GM19397 (cell line): ENCODE measurements at regions not wholly inside any gene's neighbourhood (a gene's known extent, or its start where the extent isn't known, plus 50 kb on each side); places are given as distances from the start of the nearest gene placed in this dataset.
"Not testable (repeated sequence)": the region's sequence is repeated elsewhere in the genome, so short reads cannot be mapped to it uniquely, and the experiment has no call there.

Source experiments
- ATAC-seq: cut with Tn5 transposase; IDR thresholded peaks from one replicate; pipeline ENCODE4 v1.9.1; 2021; ENCODE audit warnings: mild to moderate bottlenecking, moderate library complexity; ENCODE audit not compliant: unreplicated experiment

- no peak for ATAC-seq
These were observed 81.8 kb upstream of the MAP3K1 start for GRCh38 chr5:56733580-56733979.

GRCh38 chr5:56732121-56732520, 83.2 kb upstream of the MAP3K1 start:
- no peak for ATAC-seq

GRCh38 chr5:56731473-56731872, 83.9 kb upstream of the MAP3K1 start:
- ATAC-seq, result not testable (repeated sequence)

GRCh38 chr5:56729488-56729887, 85.9 kb upstream of the MAP3K1 start:
- ATAC-seq, result no peak

GRCh38 chr5:56725711-56726411, 89.5 kb upstream of the MAP3K1 start:
- ATAC-seq, result no peak

- not testable (repeated sequence) for ATAC-seq
These were observed 90.5 kb upstream of the MAP3K1 start for GRCh38 chr5:56724857-56725256.

GRCh38 chr5:56722317-56722716, 93.0 kb upstream of the MAP3K1 start:
- ATAC-seq, result no peak

- ATAC-seq, result no peak
These were observed 97.9 kb upstream of the MAP3K1 start for GRCh38 chr5:56717253-56717987.

GRCh38 chr5:56715986-56716385, 99.4 kb upstream of the MAP3K1 start:
- no peak for ATAC-seq

GRCh38 chr5:56712895-56713591, 102.3 kb upstream of the MAP3K1 start:
- no peak for ATAC-seq

- ATAC-seq, result no peak
These were observed 104.3 kb upstream of the MAP3K1 start for GRCh38 chr5:56710826-56711590.

- no peak for ATAC-seq
These were observed 108.8 kb upstream of the MAP3K1 start for GRCh38 chr5:56706504-56706903.

GRCh38 chr5:56705217-56705616, 110.1 kb upstream of the MAP3K1 start:
- ATAC-seq, result no peak

- ATAC-seq, result no peak
These were observed 111.4 kb upstream of the MAP3K1 start for GRCh38 chr5:56703952-56704351.

- no peak for ATAC-seq
These were observed 114.6 kb upstream of the MAP3K1 start for GRCh38 chr5:56700711-56701110.

GRCh38 chr5:56699538-56699937, 115.8 kb upstream of the MAP3K1 start:
- ATAC-seq, result no peak

GRCh38 chr5:56698463-56699381, 116.6 kb upstream of the MAP3K1 start:
- ATAC-seq, result no peak

GRCh38 chr5:56696900-56697299, 118.4 kb upstream of the MAP3K1 start:
- ATAC-seq, result no peak

GRCh38 chr5:56693220-56693579, 122.1 kb upstream of the MAP3K1 start:
- no peak for ATAC-seq
